WERI-Rb-1 (cell line): ENCODE measurements at regions not wholly inside any gene's neighbourhood (a gene's known extent, or its start where the extent isn't known, plus 50 kb on each side); places are given as distances from the start of the nearest gene placed in this dataset.

Experiments
- DNase-seq: peaks from one replicate; pipeline ENCODE4 v3.0.0-alpha.2; 2020
- H3K27ac ChIP-seq: fragments of 250-450 bp; sonication (Bioruptor Pico); 2 replicates; pipeline ENCODE4 v1.5.1; 2020; ENCODE audit warnings: mild to moderate bottlenecking, moderate library complexity
- H3K27me3 ChIP-seq: fragments of 250-450 bp; sonication (Bioruptor Pico); 2 replicates; pipeline ENCODE4 v1.5.1; 2021; ENCODE audit warnings: mild to moderate bottlenecking, low read depth, moderate library complexity; ENCODE audit not compliant: insufficient read depth, severe bottlenecking
- H3K36me3 ChIP-seq: fragments of 250-450 bp; sonication (Bioruptor Pico); 2 replicates; pipeline ENCODE4 v1.5.1; 2020; ENCODE audit warnings: mild to moderate bottlenecking, moderate library complexity
- H3K4me3 ChIP-seq: 2 replicates; pipeline ENCODE4 v1.5.1; 2011; ENCODE audit warnings: low read depth, mild to moderate bottlenecking, control low read depth, low read length
- H3K9me3 ChIP-seq: fragments of 250-450 bp; sonication (Bioruptor Pico); 2 replicates; pipeline ENCODE4 v1.5.1; 2021; ENCODE audit warnings: mild to moderate bottlenecking, moderate library complexity; ENCODE audit not compliant: severe bottlenecking
- TF ChIP-seq, protein P1 (sequence below): IDR thresholded peaks from 2 replicates; pipeline ENCODE4 v1.5.1; 2011; ENCODE audit warnings: low read depth, mild to moderate bottlenecking, control low read depth, inconsistent platforms, low read length

DNA sequence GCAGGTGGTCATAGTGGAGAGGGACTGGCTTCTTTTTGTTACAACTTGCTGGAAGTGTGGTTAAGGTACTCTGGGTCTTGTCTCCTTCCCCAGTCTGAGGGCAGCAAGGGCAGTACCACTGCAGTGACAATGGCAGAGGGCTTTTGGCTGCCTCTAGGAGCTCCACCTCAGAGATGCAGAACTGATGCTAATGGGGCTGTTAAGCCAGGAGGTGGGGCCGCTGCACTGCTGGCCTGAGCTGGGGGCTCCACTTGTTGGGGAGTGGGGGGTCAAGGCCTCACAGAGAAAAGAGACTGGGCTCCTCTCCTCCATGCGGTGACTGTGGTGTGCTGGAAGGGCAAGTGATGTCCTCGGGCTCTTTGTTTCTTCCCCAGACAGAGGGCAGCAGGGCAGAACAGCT is 135.7 kb downstream of the DSEL start:
- Histone ChIP-seq H3K4me3 (no peak overlapping the region), H3K36me3 (no peaks in the 10 kb centered on the region), H3K27ac (no peak overlapping the region), H3K9me3 (no peaks in the 10 kb centered on the region), H3K27me3 (no peaks in the 10 kb centered on the region)
- no peak for DNase-seq
- TF ChIP-seq, protein P1, sequence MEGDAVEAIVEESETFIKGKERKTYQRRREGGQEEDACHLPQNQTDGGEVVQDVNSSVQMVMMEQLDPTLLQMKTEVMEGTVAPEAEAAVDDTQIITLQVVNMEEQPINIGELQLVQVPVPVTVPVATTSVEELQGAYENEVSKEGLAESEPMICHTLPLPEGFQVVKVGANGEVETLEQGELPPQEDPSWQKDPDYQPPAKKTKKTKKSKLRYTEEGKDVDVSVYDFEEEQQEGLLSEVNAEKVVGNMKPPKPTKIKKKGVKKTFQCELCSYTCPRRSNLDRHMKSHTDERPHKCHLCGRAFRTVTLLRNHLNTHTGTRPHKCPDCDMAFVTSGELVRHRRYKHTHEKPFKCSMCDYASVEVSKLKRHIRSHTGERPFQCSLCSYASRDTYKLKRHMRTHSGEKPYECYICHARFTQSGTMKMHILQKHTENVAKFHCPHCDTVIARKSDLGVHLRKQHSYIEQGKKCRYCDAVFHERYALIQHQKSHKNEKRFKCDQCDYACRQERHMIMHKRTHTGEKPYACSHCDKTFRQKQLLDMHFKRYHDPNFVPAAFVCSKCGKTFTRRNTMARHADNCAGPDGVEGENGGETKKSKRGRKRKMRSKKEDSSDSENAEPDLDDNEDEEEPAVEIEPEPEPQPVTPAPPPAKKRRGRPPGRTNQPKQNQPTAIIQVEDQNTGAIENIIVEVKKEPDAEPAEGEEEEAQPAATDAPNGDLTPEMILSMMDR = no peak

DNA sequence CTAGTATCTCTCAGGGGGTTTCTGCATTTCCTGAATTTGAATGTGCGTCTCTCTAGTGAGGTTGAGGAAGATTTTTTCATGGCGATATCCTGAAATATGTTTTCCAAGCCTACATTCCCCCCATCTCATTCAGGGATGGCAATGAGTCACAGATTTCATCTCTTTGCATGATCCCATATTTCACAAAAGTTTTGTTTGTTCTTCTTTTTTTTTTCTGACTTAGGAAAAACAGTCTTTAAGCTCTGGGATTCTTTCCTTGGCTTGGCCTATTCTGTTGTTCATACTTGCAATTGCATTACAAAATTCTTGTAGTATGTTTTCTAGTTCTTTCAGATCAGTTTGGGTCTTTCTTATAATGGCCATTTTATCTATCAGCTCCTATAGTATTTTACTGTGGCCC is 136.5 kb downstream of the DSEL start:
- Histone ChIP-seq H3K27me3 (no peaks in the 10 kb centered on the region), H3K36me3 (no peaks in the 10 kb centered on the region), H3K4me3 (no peak overlapping the region), H3K27ac (no peak overlapping the region), H3K9me3 (no peaks in the 10 kb centered on the region)
- no peak for DNase-seq
- TF ChIP-seq, protein P1 = no peak

DNA sequence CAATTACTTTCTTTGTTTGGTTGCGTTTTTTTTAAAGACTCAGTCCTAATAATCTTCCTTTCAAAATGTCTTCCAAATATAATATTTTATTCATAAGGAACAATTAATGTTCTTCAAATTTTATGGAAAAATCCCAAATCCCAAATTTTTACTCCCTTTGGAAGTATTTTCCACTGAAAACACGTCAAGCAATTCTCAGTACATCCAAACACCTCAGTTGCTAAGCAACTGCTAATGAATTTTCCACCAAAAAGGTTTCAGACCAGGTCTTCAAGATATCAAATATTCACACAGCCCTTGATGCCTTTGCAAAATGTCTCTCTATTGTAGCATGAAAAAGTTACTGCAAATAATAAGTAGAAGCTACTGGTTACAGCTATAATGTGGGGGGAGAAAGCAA is 140.1 kb downstream of the DSEL start:
- no peak for DNase-seq
- no peaks in the 10 kb centered on the region for H3K9me3 ChIP-seq
- no peaks in the 10 kb centered on the region for H3K27me3 ChIP-seq
- TF ChIP-seq, protein P1 = no peak
- no peak overlapping the region for H3K27ac ChIP-seq
- H3K4me3 ChIP-seq = no peak overlapping the region
- H3K36me3 ChIP-seq = no peaks in the 10 kb centered on the region

DNA sequence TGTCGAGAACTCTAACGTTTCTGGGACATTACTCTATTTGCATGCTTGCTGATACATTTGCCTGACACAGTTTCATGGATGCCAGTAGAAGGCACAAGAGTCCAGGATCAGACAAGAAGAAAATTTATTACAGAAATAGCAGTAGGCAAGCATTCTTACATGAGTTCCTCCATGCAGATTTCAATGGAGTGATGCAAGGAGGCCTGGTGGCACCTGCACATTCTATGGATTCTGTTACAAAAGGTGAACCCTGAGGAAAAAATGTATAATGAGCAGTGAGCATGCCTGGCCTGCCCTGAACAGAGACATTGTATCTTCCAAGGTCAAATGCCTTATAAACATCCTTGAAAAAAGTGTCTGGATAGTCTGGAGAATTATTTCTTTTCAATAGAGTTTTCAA is 142.9 kb downstream of the DSEL start:
- Histone ChIP-seq H3K27ac (no peak overlapping the region), H3K9me3 (no peaks in the 10 kb centered on the region), H3K27me3 (no peaks in the 10 kb centered on the region), H3K36me3 (no peaks in the 10 kb centered on the region), H3K4me3 (no peak overlapping the region)
- TF ChIP-seq, protein P1 = no peak
- DNase-seq = no peak

DNA sequence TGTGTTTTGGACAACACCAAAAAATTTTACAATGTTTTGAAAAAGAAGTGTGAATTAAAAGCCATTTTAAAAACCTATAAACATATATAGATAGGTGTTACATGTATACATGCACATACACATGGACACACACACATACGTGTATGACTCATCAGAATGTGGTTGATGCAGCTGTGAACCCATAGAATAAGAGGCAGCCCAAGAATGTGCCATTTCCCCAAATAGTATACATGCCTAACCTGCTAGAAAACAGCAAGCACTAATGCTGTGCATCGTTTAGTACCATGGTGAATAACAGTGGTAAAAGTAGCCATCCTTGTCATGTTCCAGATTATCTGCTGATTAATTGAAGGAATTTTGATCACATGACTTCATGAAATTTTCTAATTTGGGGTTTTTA is 149.0 kb downstream of the DSEL start:
- Histone ChIP-seq H3K4me3 (no peak overlapping the region), H3K27me3 (no peaks in the 10 kb centered on the region), H3K27ac (no peak overlapping the region), H3K36me3 (no peaks in the 10 kb centered on the region), H3K9me3 (no peaks in the 10 kb centered on the region)
- TF ChIP-seq, protein P1 = no peak
- no peak for DNase-seq

DNA sequence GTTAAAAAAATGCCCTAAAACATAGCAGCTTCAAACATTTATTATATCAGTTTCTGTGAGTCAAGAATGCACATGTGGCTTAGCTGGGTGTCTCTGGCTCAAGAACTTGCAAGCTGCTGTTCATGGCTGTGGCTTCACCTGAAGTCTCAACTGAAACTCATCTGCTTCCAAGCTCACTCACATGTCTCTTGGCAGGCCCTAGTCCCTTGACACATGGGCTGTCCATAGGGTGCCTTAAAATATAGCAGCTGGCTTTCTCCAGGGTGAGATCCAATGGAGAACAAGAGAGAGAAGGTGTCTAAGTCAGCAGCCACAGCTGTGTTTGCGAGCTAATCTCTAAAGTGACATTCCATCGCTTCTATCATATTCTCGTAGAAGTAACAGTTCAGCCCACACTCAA is 152.8 kb downstream of the DSEL start:
- TF ChIP-seq, protein P1 = no peak
- no peak for DNase-seq
- Histone ChIP-seq H3K36me3 (no peaks in the 10 kb centered on the region), H3K4me3 (no peak overlapping the region), H3K9me3 (no peaks in the 10 kb centered on the region), H3K27me3 (no peaks in the 10 kb centered on the region), H3K27ac (no peak overlapping the region)
